ENCODE measurements at regions not wholly inside any gene's neighbourhood (a gene's known extent, or its start where the extent isn't known, plus 50 kb on each side); places are given as distances from the start of the nearest gene placed in this dataset.
"Not testable (repeated sequence)": the region's sequence is repeated elsewhere in the genome, so short reads cannot be mapped to it uniquely, and the experiment has no call there.

- DNase-seq: not testable (repeated sequence)
Observed at GRCh38 chr10:35958609-35959008, 316.5 kb upstream of the FZD8 start.

GRCh38 chr10:35950701-35951100 lies 308.6 kb upstream of the FZD8 start:
- DNase-seq: no peak

GRCh38 chr10:35950226-35950625 lies 308.1 kb upstream of the FZD8 start:
- DNase-seq: no peak

GRCh38 chr10:35949811-35950211 lies 307.7 kb upstream of the FZD8 start:
- no peak for DNase-seq

- DNase-seq: no peak
Observed at GRCh38 chr10:35946556-35946955, 304.5 kb upstream of the FZD8 start.

- no peak for DNase-seq
Observed at GRCh38 chr10:35942057-35942456, 300.0 kb upstream of the FZD8 start.

GRCh38 chr10:35940141-35941041 lies 298.3 kb upstream of the FZD8 start:
- no peak for DNase-seq

GRCh38 chr10:35938160-35938559 lies 296.1 kb upstream of the FZD8 start:
- no peak for DNase-seq

- DNase-seq: no peak
Observed at GRCh38 chr10:35937546-35937945, 295.4 kb upstream of the FZD8 start.

- DNase-seq: no peak
Observed at GRCh38 chr10:35934642-35934995, 292.5 kb upstream of the FZD8 start.

GRCh38 chr10:35933940-35934641 lies 292.0 kb upstream of the FZD8 start:
- no peak for DNase-seq

GRCh38 chr10:35933491-35933890 lies 291.4 kb upstream of the FZD8 start:
- DNase-seq: no peak

- not testable (repeated sequence) for DNase-seq
Observed at GRCh38 chr10:35929962-35930361, 287.9 kb upstream of the FZD8 start.

GRCh38 chr10:35928748-35929147 lies 286.7 kb upstream of the FZD8 start:
- DNase-seq: no peak

GRCh38 chr10:35927990-35928488 lies 285.9 kb upstream of the FZD8 start:
- DNase-seq: no peak

- no peak for DNase-seq
Observed at GRCh38 chr10:35927341-35927740, 285.2 kb upstream of the FZD8 start.

GRCh38 chr10:35926846-35927245 lies 284.8 kb upstream of the FZD8 start:
- no peak for DNase-seq

- no peak for DNase-seq
Observed at GRCh38 chr10:35925493-35925892, 283.4 kb upstream of the FZD8 start.

GRCh38 chr10:35924759-35925158 lies 282.7 kb upstream of the FZD8 start:
- peak; percentile 0 for DNase-seq

- no peak for DNase-seq
Observed at GRCh38 chr10:35922876-35923600, 280.9 kb upstream of the FZD8 start.

GRCh38 chr10:35921866-35922350 lies 279.8 kb upstream of the FZD8 start:
- no peak for DNase-seq

GRCh38 chr10:35916791-35917190 lies 274.7 kb upstream of the FZD8 start:
- DNase-seq: no peak

- no peak for DNase-seq
Observed at GRCh38 chr10:35913628-35914027, 271.5 kb upstream of the FZD8 start.

Measured in DMS79 treated with DMSO at 0.1 percent for 48 hours (cell line).